ENCODE measurements at regions not wholly inside any gene's neighbourhood (a gene's known extent, or its start where the extent isn't known, plus 50 kb on each side); places are given as distances from the start of the nearest gene placed in this dataset.

DNA sequence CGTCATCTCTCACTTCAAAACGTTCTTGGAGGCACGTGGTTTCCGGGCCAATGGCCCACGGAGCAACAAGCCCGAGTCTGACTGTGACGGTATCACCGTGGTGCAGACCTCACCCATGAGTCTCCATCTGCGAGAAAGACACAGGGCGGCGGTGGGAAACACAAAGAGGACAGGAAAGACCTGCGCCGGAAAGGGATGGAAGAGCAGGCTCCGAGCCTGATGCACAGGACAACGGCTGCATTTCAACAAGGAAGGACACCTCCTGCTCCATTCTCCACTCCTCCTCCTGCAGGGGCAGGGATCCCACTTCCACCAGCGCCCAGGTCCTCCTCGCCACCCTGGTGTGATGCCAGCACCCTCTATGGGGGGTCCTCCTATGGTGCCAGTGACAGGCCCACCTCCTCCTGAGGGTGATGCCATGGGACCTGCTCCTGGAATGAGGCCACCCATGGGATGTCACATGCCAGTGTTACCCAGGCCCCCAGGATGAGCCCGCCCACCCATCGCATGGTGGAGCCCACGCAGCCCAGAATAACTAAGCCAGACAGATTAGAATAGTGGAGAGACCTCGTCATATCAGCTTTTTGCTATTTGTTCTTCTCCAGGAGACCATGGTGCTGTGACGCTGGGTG lies 73.0 kb upstream of the PCSK6 start:
- TF ChIP-seq POLR2A (IDR thresholded peaks at IDR 0.05) (no peak), POLR2AphosphoS5 (IDR thresholded peaks at IDR 0.05) (no peak)
